ENCODE measurements at regions not wholly inside any gene's neighbourhood (a gene's known extent, or its start where the extent isn't known, plus 50 kb on each side); places are given as distances from the start of the nearest gene placed in this dataset.
A peak's percentile ranks its signal among the peaks of the same experiment; 100 is the strongest.

DNA sequence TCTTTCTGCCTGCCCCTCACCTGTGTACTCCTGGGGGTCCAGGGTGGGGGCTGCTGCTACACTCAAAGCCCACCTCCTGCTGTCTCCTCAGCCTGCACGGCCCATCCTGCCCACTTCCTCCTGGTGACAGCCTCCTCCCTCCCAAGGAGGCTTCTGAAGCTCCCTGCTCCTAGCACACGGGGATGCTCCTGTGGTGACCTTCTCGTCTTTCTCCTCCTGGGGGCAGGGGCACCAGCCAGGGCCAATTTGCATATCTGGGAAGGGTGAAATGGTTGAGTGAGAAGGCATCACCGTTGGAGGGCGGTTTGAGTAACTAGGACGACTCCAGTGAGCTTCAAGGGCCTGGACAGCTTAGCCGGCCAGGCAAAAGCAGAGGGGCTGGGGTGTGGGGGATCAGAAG, 51.9 kb upstream of the COL5A1 start:
- peak overlapping the region; percentile 23; the same call in 1 of the 2 replicates for H4K91ac ChIP-seq (ENCODE audit: insufficient read depth, low read depth, low read length)
- no peaks in the 10 kb centered on the region for H4K20me1 ChIP-seq (ENCODE audit: insufficient read depth, low read length)
- H2AK5ac ChIP-seq (ENCODE audit: low read depth, low read length) = peak overlapping the region; percentile 50; the same call in 1 of the 2 replicates
- H3K9me3 ChIP-seq (ENCODE audit: control insufficient read depth, insufficient read depth, low read length) = no peaks in the 10 kb centered on the region
- H2BK5ac ChIP-seq (ENCODE audit: low read depth, low read length, poor library complexity, severe bottlenecking) = no peak overlapping the region
- H4K5ac ChIP-seq (ENCODE audit: low read depth, low read length) = no peak overlapping the region
- H3K4me1 ChIP-seq (ENCODE audit: control insufficient read depth, insufficient read depth, low read length) = peaks cover 23% of the 10 kb centered on the region
- H3K79me1 ChIP-seq (ENCODE audit: low read depth in 1 of 2, low read length in 2 of 2) = 0 out of 4 replicates have a peak, but pooled peaks cover 0 to 3% of the 10 kb centered on the region in 2 experiments
- H3K27me3 ChIP-seq (ENCODE audit: control insufficient read depth, insufficient read depth, low read length) = no peaks in the 10 kb centered on the region
- no peak overlapping the region for H3K27ac ChIP-seq (ENCODE audit: insufficient read depth, low read length)
- H3K56ac ChIP-seq (ENCODE audit: extremely low read depth, insufficient read depth, low read length) = no peak overlapping the region
- ATAC-seq (ENCODE audit: low read depth) (no peak), DNase-seq (no peak)
- H2BK120ac ChIP-seq (ENCODE audit: low read depth, low read length) = no peak overlapping the region
- H3K9ac ChIP-seq (ENCODE audit: low read depth, low read length) = no peak overlapping the region
- in situ Hi-C loops (cut with MboI; ENCODE audit: low sequenced_read_pairs) (no loop called here), intact Hi-C loops (cut with micrococcal nuclease) (no loop called here), dilution Hi-C loops (cut with HindIII; ENCODE audit: low sequenced_read_pairs, unreplicated experiment) (no loop called here)
- ChIA-PET POLR2A (ENCODE audit: unreplicated experiment) (no interaction called here), CTCF (no interaction called here)
- no peak overlapping the region for H2AK9ac ChIP-seq (replicated peaks; ENCODE audit: low read depth, low read length, poor library complexity)
- H2BK15ac ChIP-seq (ENCODE audit: low read depth, low read length) = no peak overlapping the region; the same call in 2 of the 3 replicates
- H3K9me1 ChIP-seq (ENCODE audit: insufficient read depth, low read length) = peaks cover 30% of the 10 kb centered on the region
- H4K8ac ChIP-seq (ENCODE audit: low read depth in 2 of 2, low read length in 2 of 2) = no peak overlapping the region
- no peak overlapping the region for H3K23ac ChIP-seq (ENCODE audit: low read depth, low read length)
- no peak for TF ChIP-seq RAD21 (IDR thresholded peaks at IDR 0.05; ENCODE audit: low read length)
- H3K18ac ChIP-seq (ENCODE audit: low read depth, low read length) = no peak overlapping the region
- no TSS peak for BruUV-seq (replicated peaks)
- H3K4me3 ChIP-seq (ENCODE audit: insufficient read depth, low read depth, low read length) = no peak overlapping the region
- H2BK20ac ChIP-seq (ENCODE audit: low read depth, low read length) = no peak overlapping the region
- no peak overlapping the region for H3K4me2 ChIP-seq (ENCODE audit: low read depth, low read length)
- WGBS, 2 experiments (ENCODE audit: extremely low coverage in 2 of 2, insufficient read length in 1 of 2) = 69% methylated on average over 4 of the region's 7 CpGs; no CpG with 5 or more reads in 1 of the 2 experiments
- H3K14ac ChIP-seq (replicated peaks; ENCODE audit: low read depth, low read length) = no peak overlapping the region
- H3K36me3 ChIP-seq (ENCODE audit: control insufficient read depth, insufficient read depth, low read length) = no peaks in the 10 kb centered on the region
- H2AFZ ChIP-seq (replicated peaks; ENCODE audit: low read length, poor library complexity) = no peak overlapping the region
- no peak overlapping the region for H3K4ac ChIP-seq (ENCODE audit: low read depth, low read length)

All from IMR-90 (cell line).